Stomach (tissue), 8 donors: ENCODE measurements at regions not wholly inside any gene's neighbourhood (a gene's known extent, or its start where the extent isn't known, plus 50 kb on each side); places are given as distances from the start of the nearest gene placed in this dataset.

ENCODE experiments used
- DNase-seq, 2 donors: peaks; one replicate each; pipeline versions ENCODE4 v3.0.0 to v3.0.0-alpha.2; 2013 to 2019
- H3K27ac ChIP-seq, 5 donors: fragments of 200-600 bp in 4 of 5; sonication (generic) in 4 of 5; one replicate each; pipeline ENCODE4 v1.5.1; 2013 to 2019; ENCODE audit warnings: mild to moderate bottlenecking in 1 of 5, moderate library complexity in 1 of 5
- H3K27me3 ChIP-seq, 3 donors: fragments of 200-600 bp; sonication (generic); one replicate each; pipeline ENCODE4 v1.5.1; 2017 to 2019; ENCODE audit warnings: mixed run types in 1 of 3
- H3K36me3 ChIP-seq, 4 donors: fragments of 200-600 bp; sonication (generic); 1 replicate in 3 of 4; 2 replicates in 1 of 4; pipeline ENCODE4 v1.5.1; 2016 to 2019
- H3K4me1 ChIP-seq, 4 donors: fragments of 200-600 bp; sonication (generic); one replicate each; pipeline ENCODE4 v1.5.1; 2016 to 2019
- H3K4me3 ChIP-seq, 4 donors: fragments of 200-600 bp; sonication (generic) in 3 of 4; one replicate each; pipeline ENCODE4 v1.5.1; 2016 to 2019; ENCODE audit warnings: mild to moderate bottlenecking in 1 of 4
- H3K9me3 ChIP-seq, 4 donors: fragments of 200-600 bp; sonication (generic); one replicate each; pipeline ENCODE4 v1.5.1; 2016 to 2019
- EP300 ChIP-seq: sonication (generic); formaldehyde crosslinking; IDR thresholded peaks from one replicate; pipeline ENCODE4 v1.6.1; 2017; ENCODE audit warnings: antibody characterized with exemption
- POLR2A ChIP-seq, 4 donors: fragments of 450-650 bp; IDR thresholded peaks; one replicate each; pipeline ENCODE4 v1.6.1; 2016; ENCODE audit warnings: antibody characterized with exemption in 4 of 4, control low read depth in 2 of 4, mild to moderate bottlenecking in 1 of 4, moderate library complexity in 1 of 4
- POLR2AphosphoS5 ChIP-seq, 3 donors: sonication (generic); formaldehyde crosslinking; IDR thresholded peaks; one replicate each; pipeline ENCODE4 v1.6.1; 2016; ENCODE audit warnings: antibody characterized with exemption in 3 of 3
- WGBS, 5 donors: extraction: QIAGEN DNeasy Blood & Tissue Kit in 3 of 5; methylation state at CpG; one replicate each; pipeline versions ENCODE4 v1.1.5 to v1.1.7; 2013 to 2018; 5-methylcytosine and 5-hydroxymethylcytosine counted together
- intact Hi-C: fragments of 100-400 bp; cut with DNase I; formaldehyde crosslinking; loops from one replicate; pipeline ENCODE4 v1.15.1; 2023; ENCODE audit warnings: low total_unique reads
- TF ChIP-seq, protein P1 (sequence below), 7 experiments: fragments of 450-650 bp in 4 of 7; fragments of 200-600 bp in 3 of 7; sonication (generic) in 3 of 7; IDR thresholded peaks; one replicate each; pipeline ENCODE4 v1.5.1; 2016 to 2019; ENCODE audit warnings: antibody characterized with exemption in 7 of 7, control low read depth in 2 of 7, mild to moderate bottlenecking in 1 of 7
- donor health status: healthy with polysubstance abuse.
- donor health status: Bipolar disorder and iron deficiency.
- donor health status: healthy.

DNA sequence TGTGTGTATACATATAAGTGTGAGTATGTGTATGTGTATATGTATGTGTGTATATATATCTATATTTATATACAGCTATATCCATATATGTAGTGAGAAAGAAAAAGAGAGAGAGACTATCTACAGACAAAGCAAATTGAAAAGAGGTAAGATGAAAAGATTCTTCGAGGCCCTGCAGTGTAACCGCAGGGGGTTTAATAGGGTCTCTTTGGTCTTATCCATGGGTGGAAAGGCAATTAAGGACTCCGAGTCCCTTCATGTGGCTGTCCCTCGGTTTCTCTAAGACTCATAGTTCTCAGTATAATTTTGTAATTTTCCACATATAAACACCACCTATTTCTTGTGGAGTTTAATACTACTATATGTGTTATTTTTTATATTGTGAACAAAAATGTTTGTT is 50.6 kb upstream of the JAZF1 start:
- no peak for TF ChIP-seq POLR2A (IDR thresholded peaks at IDR 0.05)
- TF ChIP-seq EP300: no peak
- intact Hi-C loops: no loop called here
- Histone ChIP-seq H3K27me3 (no peaks in the 10 kb centered on the region), H3K9me3 (no peaks in the 10 kb centered on the region), H3K4me3 (no peak overlapping the region), H3K36me3 (no peaks in the 10 kb centered on the region), H3K4me1 (no peaks in the 10 kb centered on the region), H3K27ac (no peak overlapping the region)
- DNase-seq: no peak
- WGBS, 5 donors: 94 to 96% (median 95%) methylated on average over 4 of the region's 4 CpGs

GRCh38 chr7:28236560-28236959 is 56.0 kb upstream of the JAZF1 start:
- no peaks in the 10 kb centered on the region for H3K36me3 ChIP-seq

DNA sequence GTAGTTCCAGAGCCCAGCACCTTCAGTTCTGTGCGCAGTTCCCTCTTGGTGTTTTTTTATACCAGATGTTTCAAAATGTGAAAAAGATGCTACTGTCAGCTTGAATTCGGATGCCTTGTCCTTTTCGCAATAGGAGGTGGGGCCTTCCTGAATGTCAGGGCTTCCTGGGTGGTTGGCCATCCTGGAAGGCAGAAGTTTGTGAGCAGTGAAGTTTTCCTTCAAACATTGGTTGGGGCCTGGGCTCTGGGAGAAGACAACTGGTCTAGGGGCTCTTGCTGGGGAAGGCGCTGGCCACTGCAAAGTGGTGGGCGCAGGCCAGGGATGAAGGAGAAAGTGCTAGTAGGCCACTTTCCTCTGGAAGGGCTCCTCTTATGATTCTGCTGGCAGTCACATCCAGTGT is 56.8 kb upstream of the JAZF1 start:
- H3K36me3 ChIP-seq: no peaks in the 10 kb centered on the region
- no peaks in the 10 kb centered on the region for H3K9me3 ChIP-seq
- no peaks in the 10 kb centered on the region for H3K4me1 ChIP-seq
- H3K27ac ChIP-seq: no peak overlapping the region
- no peaks in the 10 kb centered on the region for H3K27me3 ChIP-seq
- DNase-seq: no peak
- TF ChIP-seq POLR2AphosphoS5 (IDR thresholded peaks at IDR 0.05) (no peak), POLR2A (IDR thresholded peaks at IDR 0.05) (no peak), EP300 (no peak)
- TF ChIP-seq, protein P1, sequence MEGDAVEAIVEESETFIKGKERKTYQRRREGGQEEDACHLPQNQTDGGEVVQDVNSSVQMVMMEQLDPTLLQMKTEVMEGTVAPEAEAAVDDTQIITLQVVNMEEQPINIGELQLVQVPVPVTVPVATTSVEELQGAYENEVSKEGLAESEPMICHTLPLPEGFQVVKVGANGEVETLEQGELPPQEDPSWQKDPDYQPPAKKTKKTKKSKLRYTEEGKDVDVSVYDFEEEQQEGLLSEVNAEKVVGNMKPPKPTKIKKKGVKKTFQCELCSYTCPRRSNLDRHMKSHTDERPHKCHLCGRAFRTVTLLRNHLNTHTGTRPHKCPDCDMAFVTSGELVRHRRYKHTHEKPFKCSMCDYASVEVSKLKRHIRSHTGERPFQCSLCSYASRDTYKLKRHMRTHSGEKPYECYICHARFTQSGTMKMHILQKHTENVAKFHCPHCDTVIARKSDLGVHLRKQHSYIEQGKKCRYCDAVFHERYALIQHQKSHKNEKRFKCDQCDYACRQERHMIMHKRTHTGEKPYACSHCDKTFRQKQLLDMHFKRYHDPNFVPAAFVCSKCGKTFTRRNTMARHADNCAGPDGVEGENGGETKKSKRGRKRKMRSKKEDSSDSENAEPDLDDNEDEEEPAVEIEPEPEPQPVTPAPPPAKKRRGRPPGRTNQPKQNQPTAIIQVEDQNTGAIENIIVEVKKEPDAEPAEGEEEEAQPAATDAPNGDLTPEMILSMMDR (IDR thresholded peaks at IDR 0.05): no peak
- H3K4me3 ChIP-seq: no peak overlapping the region
- 73 to 89% (median 78%) methylated on average over 5 of the region's 5 CpGs for WGBS, 5 donors
- intact Hi-C loops: no loop called here

More at GRCh38 chr7:28236560-28236959, 56.0 kb upstream of the JAZF1 start:
- Histone ChIP-seq H3K27me3 (no peaks in the 10 kb centered on the region), H3K27ac (no peak overlapping the region), H3K4me1 (no peaks in the 10 kb centered on the region), H3K9me3 (no peaks in the 10 kb centered on the region), H3K4me3 (no peak overlapping the region)
- intact Hi-C loops: no loop called here
- DNase-seq: no peak
- TF ChIP-seq POLR2A (IDR thresholded peaks at IDR 0.05) (no peak), EP300 (no peak), POLR2AphosphoS5 (IDR thresholded peaks at IDR 0.05) (no peak)
- TF ChIP-seq, protein P1 (IDR thresholded peaks at IDR 0.05): no peak
- 83 to 95% (median 94%) methylated on average over 4 of the region's 4 CpGs for WGBS, 5 donors

- H3K9me3 ChIP-seq: no peaks in the 10 kb centered on the region
- TF ChIP-seq, protein P1 (IDR thresholded peaks at IDR 0.05): no peak
- TF ChIP-seq POLR2AphosphoS5 (IDR thresholded peaks at IDR 0.05): no peak
- no peak for TF ChIP-seq POLR2A (IDR thresholded peaks at IDR 0.05)
- no peak for TF ChIP-seq EP300
- DNase-seq: no peak
- no peak overlapping the region for H3K4me3 ChIP-seq
- no peaks in the 10 kb centered on the region for H3K4me1 ChIP-seq
- intact Hi-C loops: no loop called here
- no peak overlapping the region for H3K27ac ChIP-seq
- H3K36me3 ChIP-seq: no peaks in the 10 kb centered on the region
- H3K27me3 ChIP-seq: no peaks in the 10 kb centered on the region
- WGBS, 5 donors: 59 to 80% (median 74%) methylated on average over 9 of the region's 9 CpGs
These were observed 59.2 kb upstream of the JAZF1 start for GRCh38 chr7:28239823-28240204.

DNA sequence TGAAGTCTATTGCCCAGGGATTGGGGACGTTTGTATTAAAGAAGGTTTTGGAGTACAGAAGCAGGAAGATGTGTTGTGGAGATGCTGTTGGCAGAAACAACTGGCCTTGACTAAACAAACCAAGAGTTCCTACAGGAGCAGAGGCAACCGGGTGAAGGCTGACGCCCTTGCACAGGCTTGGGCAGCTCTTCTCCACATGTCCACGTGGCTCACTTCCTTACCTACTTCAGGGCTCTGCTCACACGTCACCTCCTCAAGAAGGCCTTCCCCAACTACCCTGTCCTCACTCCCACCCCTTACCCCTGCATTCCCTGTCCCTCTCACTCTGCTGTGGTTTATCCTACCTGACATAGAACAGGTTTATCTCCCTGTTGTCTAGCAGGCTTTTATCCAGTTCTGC is 59.9 kb upstream of the JAZF1 start:
- Histone ChIP-seq H3K4me3 (no peak overlapping the region), H3K9me3 (no peaks in the 10 kb centered on the region), H3K27me3 (no peaks in the 10 kb centered on the region), H3K27ac (no peak overlapping the region), H3K4me1 (no peaks in the 10 kb centered on the region), H3K36me3 (no peaks in the 10 kb centered on the region)
- WGBS, 5 donors: 74 to 93% (median 82%) methylated on average over 5 of the region's 5 CpGs
- intact Hi-C loops: no loop called here
- DNase-seq: no peak
- TF ChIP-seq POLR2AphosphoS5 (IDR thresholded peaks at IDR 0.05): no peak
- TF ChIP-seq POLR2A (IDR thresholded peaks at IDR 0.05): no peak
- TF ChIP-seq EP300: no peak
- TF ChIP-seq, protein P1 (IDR thresholded peaks at IDR 0.05): no peak
